A549 (cell line): ENCODE measurements at regions not wholly inside any gene's neighbourhood (a gene's known extent, or its start where the extent isn't known, plus 50 kb on each side); places are given as distances from the start of the nearest gene placed in this dataset.

Experiments used
- CHD2 ChIP-seq: fragments of 150-350 bp; IDR thresholded peaks from 2 replicates; pipeline ENCODE4 v1.6.1; 2014; ENCODE audit warnings: low read length; ENCODE audit not compliant: partially characterized antibody
- CTCF ChIP-seq: fragments of >200 bp; sonication (Bioruptor Twin); formaldehyde crosslinking; IDR thresholded peaks from 3 replicates; pipeline ENCODE4 v1.5.1; 2016
- MAX ChIP-seq: IDR thresholded peaks from 2 replicates; pipeline ENCODE4 v1.6.1; 2012
- MAZ ChIP-seq: fragments of 150-350 bp; IDR thresholded peaks from 2 replicates; pipeline ENCODE4 v1.6.1; 2014; ENCODE audit warnings: antibody characterized with exemption, low read depth, low read length, borderline replicate concordance
- RAD21 ChIP-seq, 2 experiments: fragments of >200 bp in 1 of 2; sonication (Bioruptor Twin) in 1 of 2; formaldehyde crosslinking in 1 of 2; IDR thresholded peaks in 1 of 2; conservative IDR thresholded peaks in 1 of 2; 2 replicates in 1 of 2; 3 replicates in 1 of 2; pipeline ENCODE4 v1.6.1; 2012 to 2018; ENCODE audit warnings: inconsistent platforms in 1 of 2
- RCOR1 ChIP-seq: fragments of 150-350 bp; IDR thresholded peaks from 2 replicates; pipeline ENCODE4 v1.6.1; 2014; ENCODE audit warnings: antibody characterized with exemption, low read length, low read depth

GRCh38 chr21:15140321-15141019 lies 75.7 kb upstream of the NRIP1 start:
- no peak for TF ChIP-seq CHD2
- no peak for TF ChIP-seq MAX
- TF ChIP-seq RAD21 (conservative IDR thresholded peaks at IDR 0.05 in 1 of 2, IDR thresholded peaks at IDR 0.05 in 1 of 2): no peak
- no peak for TF ChIP-seq MAZ
- TF ChIP-seq CTCF: no peak
- no peak for TF ChIP-seq RCOR1
